ENCODE measurements at regions not wholly inside any gene's neighbourhood (a gene's known extent, or its start where the extent isn't known, plus 50 kb on each side); places are given as distances from the start of the nearest gene placed in this dataset.

GRCh38 chr9:86997156-86997555, 49.9 kb upstream of the GAS1 start:
- ATAC-seq (no peak), DNase-seq (ENCODE audit: low read depth, low spot score) (peak; percentile 6)
- intact Hi-C loops (cut with micrococcal nuclease), result loop anchor here (5.0 kb wide), 1 partner anchor 360 kb away; no protein-coding TSS in a partner anchor
- TF ChIP-seq YY1 (IDR thresholded peaks at IDR 0.05; ENCODE audit: extremely low read depth, insufficient replicate concordance, low read depth, low read length), result no peak
- peak; percentile 32; the same call in 1 of the 2 replicates for TF ChIP-seq RAD21 (IDR thresholded peaks at IDR 0.05; ENCODE audit: low read depth)
- no peak for TF ChIP-seq ELF1 (IDR thresholded peaks at IDR 0.05; ENCODE audit: borderline replicate concordance, low read depth)
- no peaks in the 10 kb centered on the region for H3K9me3 ChIP-seq (ENCODE audit: control insufficient read depth in 1 of 2, insufficient read depth in 1 of 2, low read depth in 1 of 2, low read length in 2 of 2)
- H3K4me2 ChIP-seq (ENCODE audit: low read length), result no peak overlapping the region
- no peaks in the 10 kb centered on the region for H3K36me3 ChIP-seq (ENCODE audit: control insufficient read depth in 1 of 2, insufficient read depth in 2 of 2, low read length in 2 of 2)
- ChIA-PET RAD21 (ENCODE audit: low non-redundant PET in 1 of 2, low total read pairs in 2 of 2, uncharacterized antibody in 2 of 2, unreplicated experiment in 2 of 2) (no interaction called here), POLR2A (no interaction called here), CTCF (interaction anchor here (0.8 to 1.5 kb wide), 2 partner anchors 360 to 382 kb away, joined by 3 read pairs; no protein-coding TSS in a partner anchor)
- H3K9ac ChIP-seq (ENCODE audit: low read length), result no peak overlapping the region
- H2AFZ ChIP-seq (ENCODE audit: low read depth, low read length, poor library complexity, severe bottlenecking), result no peak overlapping the region
- no peaks in the 10 kb centered on the region for H3K4me1 ChIP-seq (ENCODE audit: control insufficient read depth in 1 of 2, insufficient read depth in 2 of 2, low read length in 2 of 2)
- H4K20me1 ChIP-seq (ENCODE audit: insufficient read depth), result no peaks in the 10 kb centered on the region; the same call in 1 of the 2 replicates
- BruUV-seq (replicated peaks), result no TSS peak
- no peaks in the 10 kb centered on the region for H3K9me2 ChIP-seq (ENCODE audit: insufficient read depth)
- no peaks in the 10 kb centered on the region for H3K79me2 ChIP-seq (ENCODE audit: insufficient read depth, low read length)
- H3K27ac ChIP-seq (ENCODE audit: low read depth, low read length), result no peak overlapping the region
- peaks cover 8% of the 10 kb centered on the region for H3K27me3 ChIP-seq (ENCODE audit: insufficient read depth, low read length)
- H3K4me3 ChIP-seq (replicated peaks in 1 of 2; ENCODE audit: low read depth in 1 of 2, low read length in 2 of 2), result no peak overlapping the region

- ATAC-seq, result no peak
- Histone ChIP-seq H3K4me2 (ENCODE audit: low read length) (no peak overlapping the region), H3K9ac (ENCODE audit: low read length) (no peak overlapping the region), H3K4me3 (replicated peaks in 1 of 2; ENCODE audit: low read depth in 1 of 2, low read length in 2 of 2) (no peak overlapping the region), H3K9me3 (ENCODE audit: control insufficient read depth in 1 of 2, insufficient read depth in 1 of 2, low read depth in 1 of 2, low read length in 2 of 2) (no peaks in the 10 kb centered on the region), H3K27me3 (ENCODE audit: insufficient read depth, low read length) (peaks cover 12% of the 10 kb centered on the region), H3K9me2 (ENCODE audit: insufficient read depth) (no peaks in the 10 kb centered on the region), H3K36me3 (ENCODE audit: control insufficient read depth in 1 of 2, insufficient read depth in 2 of 2, low read length in 2 of 2) (no peaks in the 10 kb centered on the region), H3K27ac (ENCODE audit: low read depth, low read length) (no peak overlapping the region), H2AFZ (ENCODE audit: low read depth, low read length, poor library complexity, severe bottlenecking) (no peak overlapping the region), H4K20me1 (ENCODE audit: insufficient read depth) (no peaks in the 10 kb centered on the region; the same call in 1 of the 2 replicates), H3K79me2 (ENCODE audit: insufficient read depth, low read length) (no peaks in the 10 kb centered on the region), H3K4me1 (ENCODE audit: control insufficient read depth in 1 of 2, insufficient read depth in 2 of 2, low read length in 2 of 2) (no peaks in the 10 kb centered on the region)
- intact Hi-C loops (cut with micrococcal nuclease), result loop anchor here (5.0 kb wide), 1 partner anchor 361 kb away; no protein-coding TSS in a partner anchor
- no TSS peak for BruUV-seq (replicated peaks)
- RAD21 ChIA-PET (ENCODE audit: low non-redundant PET in 1 of 2, low total read pairs in 2 of 2, uncharacterized antibody in 2 of 2, unreplicated experiment in 2 of 2), result no interaction called here
- CTCF ChIA-PET, result interaction anchor here (1.5 kb wide), 1 partner anchor 361 kb away, joined by 3 read pairs; no protein-coding TSS in a partner anchor
- DNase-seq (ENCODE audit: low read depth, low spot score), result no peak
- POLR2A ChIA-PET, result no interaction called here
- TF ChIP-seq MAX (IDR thresholded peaks at IDR 0.05) (no peak), ATF3 (IDR thresholded peaks at IDR 0.05) (no peak), SP1 (IDR thresholded peaks at IDR 0.05; ENCODE audit: low read depth) (no peak), ZNF274 (IDR thresholded peaks at IDR 0.05; ENCODE audit: low read depth, low read length) (no peak), TCF7L2 (IDR thresholded peaks at IDR 0.05; ENCODE audit: borderline replicate concordance, extremely low read depth, insufficient read depth, insufficient read length) (no peak), SRF (IDR thresholded peaks at IDR 0.05; ENCODE audit: low read depth) (no peak), ELF1 (IDR thresholded peaks at IDR 0.05; ENCODE audit: borderline replicate concordance, low read depth) (no peak), REST (IDR thresholded peaks at IDR 0.05; ENCODE audit: low read depth) (no peak), SIN3A (IDR thresholded peaks at IDR 0.05; ENCODE audit: low read depth) (no peak), ZFX (IDR thresholded peaks at IDR 0.05) (no peak), CBX3 (IDR thresholded peaks at IDR 0.05; ENCODE audit: low read depth) (no peak), FOSL1 (IDR thresholded peaks at IDR 0.05; ENCODE audit: low read depth) (no peak), RAD21 (IDR thresholded peaks at IDR 0.05; ENCODE audit: low read depth) (no peak), ZBTB33 (IDR thresholded peaks at IDR 0.05; ENCODE audit: extremely low read depth, insufficient replicate concordance, low read length) (no peak)
Measured at GRCh38 chr9:86997951-86998350, 50.6 kb upstream of the GAS1 start.

All from HCT116 (cell line).